Mesendoderm (in vitro differentiated cells): ENCODE measurements at regions not wholly inside any gene's neighbourhood (a gene's known extent, or its start where the extent isn't known, plus 50 kb on each side); places are given as distances from the start of the nearest gene placed in this dataset.
A peak's percentile ranks its signal among the peaks of the same experiment; 100 is the strongest.

ENCODE experiments used
- DNase-seq: peaks from one replicate; pipeline ENCODE4 v3.0.0; 2013
- H2AK5ac ChIP-seq: 2 replicates; pipeline ENCODE4 v1.6.1; 2013; ENCODE audit warnings: low read length, inconsistent platforms
- H2BK120ac ChIP-seq: 2 replicates; pipeline ENCODE4 v1.6.1; 2013; ENCODE audit warnings: low read depth, mild to moderate bottlenecking, low read length, moderate library complexity, mixed read lengths
- H2BK15ac ChIP-seq: replicated peaks from 2 replicates; pipeline ENCODE4 v1.6.1; 2013; ENCODE audit warnings: low read depth, mild to moderate bottlenecking, moderate library complexity
- H2BK5ac ChIP-seq: 2 replicates; pipeline ENCODE4 v1.6.1; 2013; ENCODE audit warnings: low read length, inconsistent platforms
- H3K18ac ChIP-seq: 2 replicates; pipeline ENCODE4 v1.6.1; 2013; ENCODE audit warnings: mild to moderate bottlenecking, low read length, mixed read lengths
- H3K23ac ChIP-seq: one replicate; pipeline ENCODE4 v1.6.1; 2013; ENCODE audit warnings: low read length
- H3K27ac ChIP-seq: 2 replicates; pipeline ENCODE4 v1.5.1; 2013; ENCODE audit warnings: low read depth, mild to moderate bottlenecking, inconsistent platforms, low read length, moderate library complexity
- H3K27me3 ChIP-seq: 2 replicates; pipeline ENCODE4 v1.6.1; 2013; ENCODE audit warnings: low read length, control low read depth, mild to moderate bottlenecking, inconsistent platforms; ENCODE audit not compliant: insufficient read depth, poor library complexity
- H3K36me3 ChIP-seq: 2 replicates; pipeline ENCODE4 v1.6.1; 2013; ENCODE audit warnings: low read length, inconsistent platforms; ENCODE audit not compliant: control insufficient read depth, insufficient read depth
- H3K4ac ChIP-seq: one replicate; pipeline ENCODE4 v1.6.1; 2013; ENCODE audit warnings: low read depth, mild to moderate bottlenecking, low read length, moderate library complexity
- H3K4me1 ChIP-seq: 2 replicates; pipeline ENCODE4 v1.6.1; 2013; ENCODE audit warnings: low read depth, low read length, inconsistent platforms; ENCODE audit not compliant: control insufficient read depth
- H3K4me2 ChIP-seq: 2 replicates; pipeline ENCODE4 v1.6.1; 2013; ENCODE audit warnings: low read length
- H3K4me3 ChIP-seq: 2 replicates; pipeline ENCODE4 v1.5.1; 2013; ENCODE audit warnings: mild to moderate bottlenecking, low read length
- H3K56ac ChIP-seq: one replicate; pipeline ENCODE4 v1.6.1; 2013; ENCODE audit warnings: low read length
- H3K79me1 ChIP-seq: 2 replicates; pipeline ENCODE4 v1.6.1; 2013; ENCODE audit warnings: low read length, inconsistent platforms
- H3K79me2 ChIP-seq: 2 replicates; pipeline ENCODE4 v1.6.1; 2013; ENCODE audit warnings: mild to moderate bottlenecking, low read length; ENCODE audit not compliant: control insufficient read depth, insufficient read depth
- H3K9ac ChIP-seq: 2 replicates; pipeline ENCODE4 v1.6.1; 2013; ENCODE audit warnings: low read length, inconsistent platforms
- H4K5ac ChIP-seq: one replicate; pipeline ENCODE4 v1.6.1; 2013; ENCODE audit warnings: low read length
- H4K8ac ChIP-seq: one replicate; pipeline ENCODE4 v1.6.1; 2013; ENCODE audit warnings: low read depth, mild to moderate bottlenecking, control low read depth, low read length, moderate library complexity
- WGBS: extraction: QIAGEN DNeasy Blood & Tissue Kit; methylation state at CpG from one replicate; pipeline ENCODE4 v1.1.7; 2013; ENCODE audit warnings: low lambda C conversion rate, missing lambda C conversion rate; ENCODE audit not compliant: insufficient coverage; ENCODE audit errors: extremely low coverage; 5-methylcytosine and 5-hydroxymethylcytosine counted together

DNA sequence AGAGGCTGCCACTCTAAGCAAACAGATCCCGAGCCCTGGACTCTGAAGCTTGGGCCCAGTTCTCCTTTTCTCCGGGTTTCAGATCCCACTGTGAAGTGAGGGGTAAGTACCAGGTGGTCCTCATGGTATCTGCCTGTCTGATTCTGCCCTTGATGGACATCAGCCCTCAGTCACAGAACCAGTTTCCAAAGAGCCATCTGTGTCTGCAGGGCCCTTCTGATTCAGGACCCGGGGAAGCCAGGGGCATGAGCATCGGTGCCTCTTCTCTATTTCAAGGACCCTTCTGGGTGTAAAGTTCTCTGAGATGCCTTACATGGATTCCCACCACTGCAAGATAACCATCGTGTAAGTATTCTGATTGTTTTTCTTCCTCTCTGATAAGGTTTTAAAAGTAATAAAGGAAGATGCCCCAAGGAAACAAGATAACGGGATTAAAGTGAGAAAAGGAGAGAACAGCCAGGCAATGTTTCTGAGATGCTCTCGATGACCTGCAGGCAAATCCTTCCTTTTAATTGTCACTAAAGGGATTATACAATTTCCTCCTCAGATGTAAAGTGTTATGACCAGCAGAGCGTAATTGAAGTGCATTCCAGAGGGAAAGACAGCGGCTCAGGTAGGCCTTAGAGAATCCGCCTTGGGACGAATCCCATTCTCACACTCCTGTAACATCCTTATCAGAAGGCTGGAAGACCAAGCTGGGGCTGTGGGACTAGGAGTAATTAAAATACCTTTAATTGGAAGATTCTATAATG is 924.3 kb downstream of the TBC1D22A start:
- H3K79me1 ChIP-seq: no peaks in the 10 kb centered on the region

DNA sequence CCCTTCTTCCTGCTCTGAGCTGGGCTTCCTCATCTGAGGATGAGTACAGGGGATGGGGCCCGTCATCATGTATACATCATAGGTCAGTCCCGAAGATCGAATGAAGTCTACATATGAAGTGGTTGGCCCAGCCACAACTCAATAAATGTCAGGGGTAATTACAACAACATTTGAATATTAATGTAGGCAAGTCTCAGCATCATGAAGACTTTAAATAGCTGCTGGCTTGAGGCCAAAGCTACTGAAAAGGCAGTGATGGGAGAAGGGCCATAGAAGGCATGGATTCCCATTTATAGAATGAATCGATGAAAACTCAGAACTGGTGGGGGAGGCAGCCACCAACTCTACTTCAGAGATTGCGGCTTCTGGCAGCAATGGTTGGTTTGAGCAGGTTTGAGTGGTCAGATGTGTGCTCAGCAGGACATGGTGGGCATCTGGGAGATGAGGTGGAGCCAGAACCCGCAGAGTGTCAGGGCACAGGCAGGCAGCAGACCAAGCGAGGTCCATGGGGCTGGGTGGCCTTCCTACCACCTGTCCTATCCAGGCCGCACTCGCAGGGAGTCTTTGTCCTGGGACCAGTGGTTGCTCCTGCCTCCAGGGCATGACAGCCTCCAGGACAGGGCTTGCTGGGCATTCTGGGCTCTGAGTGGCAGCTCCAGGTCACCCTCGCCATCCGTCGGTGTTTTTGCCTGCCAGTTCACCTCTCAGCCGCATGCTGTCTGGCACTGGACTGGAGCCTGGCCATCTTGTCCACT is 919.1 kb downstream of the TBC1D22A start:
- H2BK15ac ChIP-seq: no peak overlapping the region
- H3K4me1 ChIP-seq: peaks cover 16% of the 10 kb centered on the region
- no peak overlapping the region for H3K9ac ChIP-seq
- no peaks in the 10 kb centered on the region for H3K36me3 ChIP-seq
- WGBS: no CpG with 5 or more reads among the region's 13 CpGs
- no peak overlapping the region for H3K18ac ChIP-seq
- no peak overlapping the region for H4K8ac ChIP-seq
- H3K27me3 ChIP-seq: no peaks in the 10 kb centered on the region
- H3K23ac ChIP-seq: no peak overlapping the region
- H2AK5ac ChIP-seq: peak overlapping the region; percentile 93
- H3K4me2 ChIP-seq: no peak overlapping the region
- H3K79me1 ChIP-seq: no peaks in the 10 kb centered on the region
- no peaks in the 10 kb centered on the region for H3K79me2 ChIP-seq
- no peak overlapping the region for H4K5ac ChIP-seq
- H3K4me3 ChIP-seq: no peak overlapping the region
- no peak overlapping the region for H2BK120ac ChIP-seq
- no peak for DNase-seq
- peak overlapping the region; percentile 44 for H3K56ac ChIP-seq
- no peak overlapping the region for H3K27ac ChIP-seq
- no peak overlapping the region for H3K4ac ChIP-seq
- no peak overlapping the region for H2BK5ac ChIP-seq

More for the DNA sequence above, 924.3 kb downstream of the TBC1D22A start:
- Histone ChIP-seq H4K5ac (peak overlapping the region; percentile 53), H3K56ac (peak overlapping the region; percentile 75), H2BK15ac (no peak overlapping the region), H3K27me3 (no peaks in the 10 kb centered on the region), H2BK5ac (peak overlapping the region; percentile 97), H3K4me3 (no peak overlapping the region), H3K4ac (peak overlapping the region; percentile 88), H3K27ac (peak overlapping the region; percentile 75), H3K23ac (no peak overlapping the region), H3K18ac (peak overlapping the region; percentile 69), H2AK5ac (peak overlapping the region; percentile 72), H4K8ac (no peak overlapping the region), H2BK120ac (peak overlapping the region; percentile 95), H3K9ac (peak overlapping the region; percentile 28), H3K79me2 (no peaks in the 10 kb centered on the region), H3K4me2 (no peak overlapping the region), H3K4me1 (peaks cover 3% of the 10 kb centered on the region), H3K36me3 (no peaks in the 10 kb centered on the region)
- WGBS: no CpG with 5 or more reads among the region's 11 CpGs
- DNase-seq: peak; percentile 92

DNA sequence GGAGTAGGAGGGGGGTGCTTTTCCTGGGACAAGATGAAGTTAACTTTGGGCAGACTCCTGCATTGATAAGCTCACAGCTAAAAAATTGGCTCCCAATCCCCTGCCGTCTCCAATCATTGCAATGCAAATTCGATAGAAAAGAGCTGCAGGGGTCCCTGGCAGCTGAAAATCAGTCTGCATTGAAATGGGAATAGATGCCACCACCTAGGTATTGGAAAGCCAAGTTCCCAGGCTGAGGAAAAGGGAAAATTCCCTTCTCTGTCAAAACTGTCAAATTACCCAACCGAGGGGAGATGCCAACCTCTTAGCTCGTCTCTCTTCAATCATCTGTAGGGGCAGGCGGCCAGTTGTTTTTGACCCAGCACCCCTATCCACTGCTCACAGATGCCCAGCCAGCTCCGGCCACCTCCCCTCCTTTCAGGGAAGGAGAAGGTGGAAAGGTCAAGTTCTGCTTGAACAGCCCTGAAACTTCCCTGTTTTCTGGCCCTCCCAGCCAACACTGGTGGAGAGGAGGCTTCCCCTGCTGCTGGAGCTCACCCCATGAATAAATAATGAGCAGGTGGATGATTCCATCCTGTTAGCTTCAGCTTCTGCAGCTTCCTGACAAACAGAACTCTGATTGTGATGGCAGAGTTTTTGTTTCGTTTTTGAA is 916.3 kb downstream of the TBC1D22A start:
- Histone ChIP-seq H2BK5ac (peak overlapping the region; percentile 81), H3K27ac (peak overlapping the region; percentile 28)

DNA sequence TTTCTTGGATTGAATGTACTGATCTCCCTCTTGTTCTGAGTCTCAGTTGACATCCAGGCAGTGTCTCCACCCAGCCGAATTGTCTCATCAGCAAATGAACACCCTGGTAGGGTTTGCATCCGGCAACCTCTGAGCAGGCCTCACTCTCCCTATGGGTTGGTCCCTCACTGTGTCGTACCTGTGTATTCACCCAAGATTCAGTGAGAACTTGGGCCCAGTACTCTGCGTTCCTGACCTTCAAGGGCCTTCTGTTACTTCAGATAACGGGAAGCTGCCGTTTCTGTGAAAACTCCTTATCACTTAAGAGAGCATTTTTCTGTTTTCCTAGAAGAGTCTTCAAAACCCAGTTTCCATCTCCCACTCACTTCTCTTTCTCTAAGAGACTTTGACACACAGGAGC is 915.6 kb downstream of the TBC1D22A start:
- H3K4me1 ChIP-seq: peaks cover 13% of the 10 kb centered on the region
- H3K27ac ChIP-seq: peak overlapping the region; percentile 2
- no peak overlapping the region for H3K23ac ChIP-seq
- H2BK5ac ChIP-seq: peak overlapping the region; percentile 83
- H2BK15ac ChIP-seq: no peak overlapping the region
- peak overlapping the region; percentile 15 for H4K8ac ChIP-seq
- H3K56ac ChIP-seq: peak overlapping the region; percentile 59
- H3K79me1 ChIP-seq: no peaks in the 10 kb centered on the region
- no peak overlapping the region for H3K4ac ChIP-seq
- no peak overlapping the region for H3K4me2 ChIP-seq
- DNase-seq: no peak
- H3K27me3 ChIP-seq: no peaks in the 10 kb centered on the region
- no peak overlapping the region for H2BK120ac ChIP-seq
- no peaks in the 10 kb centered on the region for H3K79me2 ChIP-seq
- H3K18ac ChIP-seq: peak overlapping the region; percentile 8
- no peaks in the 10 kb centered on the region for H3K36me3 ChIP-seq
- H3K4me3 ChIP-seq: no peak overlapping the region
- peak overlapping the region; percentile 23 for H2AK5ac ChIP-seq
- H4K5ac ChIP-seq: peak overlapping the region; percentile 14
- H3K9ac ChIP-seq: no peak overlapping the region
- whole genome bisulfite sequencing: no CpG with 5 or more reads among the region's 6 CpGs

More for the DNA sequence above, 916.3 kb downstream of the TBC1D22A start:
- Histone ChIP-seq H3K27me3 (no peaks in the 10 kb centered on the region), H3K4me3 (no peak overlapping the region), H3K4ac (no peak overlapping the region), H3K9ac (peak overlapping the region; percentile 35), H3K56ac (peak overlapping the region; percentile 82), H3K18ac (no peak overlapping the region), H3K23ac (no peak overlapping the region), H2BK15ac (no peak overlapping the region), H4K5ac (no peak overlapping the region), H2BK120ac (peak overlapping the region; percentile 30), H3K4me2 (no peak overlapping the region), H3K36me3 (no peaks in the 10 kb centered on the region), H2AK5ac (peak overlapping the region; percentile 50), H3K79me2 (no peaks in the 10 kb centered on the region), H3K4me1 (peaks cover 13% of the 10 kb centered on the region), H3K79me1 (no peaks in the 10 kb centered on the region), H4K8ac (no peak overlapping the region)
- no CpG with 5 or more reads among the region's 7 CpGs for WGBS
- DNase-seq: peak; percentile 24

DNA sequence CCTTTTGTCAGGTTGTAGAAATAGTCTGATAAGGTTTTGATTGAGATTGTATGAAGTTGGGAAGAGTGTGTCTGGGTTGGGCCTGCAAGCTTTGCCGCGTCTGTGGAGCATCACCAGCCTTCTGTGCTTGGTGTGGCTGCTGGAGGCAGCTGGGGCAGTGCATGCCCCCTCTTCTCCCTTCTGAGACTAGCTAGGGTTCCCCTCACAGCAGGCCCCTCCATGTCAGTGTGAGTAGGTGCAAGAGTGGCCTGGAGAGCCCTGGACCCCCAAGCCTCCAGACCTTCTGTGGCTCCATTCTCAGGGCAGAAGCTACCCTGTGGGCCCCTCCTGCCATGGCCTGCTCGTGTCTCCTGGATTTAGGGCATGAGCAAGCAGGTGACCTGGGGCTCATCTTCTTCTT is 914.2 kb downstream of the TBC1D22A start:
- no peaks in the 10 kb centered on the region for H3K36me3 ChIP-seq
- no peak overlapping the region for H4K8ac ChIP-seq
- no peak overlapping the region for H2AK5ac ChIP-seq
- no peaks in the 10 kb centered on the region for H3K79me2 ChIP-seq
- peaks cover 13% of the 10 kb centered on the region for H3K4me1 ChIP-seq
- H2BK15ac ChIP-seq: no peak overlapping the region
- no peak overlapping the region for H3K27ac ChIP-seq
- H2BK5ac ChIP-seq: no peak overlapping the region
- H2BK120ac ChIP-seq: no peak overlapping the region
- H3K18ac ChIP-seq: no peak overlapping the region
- H3K56ac ChIP-seq: peak overlapping the region; percentile 27
- H4K5ac ChIP-seq: no peak overlapping the region
- no peak overlapping the region for H3K4me3 ChIP-seq
- WGBS: no CpG with 5 or more reads among the region's 3 CpGs
- H3K23ac ChIP-seq: no peak overlapping the region
- DNase-seq: no peak
- no peak overlapping the region for H3K9ac ChIP-seq
- no peak overlapping the region for H3K4me2 ChIP-seq
- no peaks in the 10 kb centered on the region for H3K79me1 ChIP-seq
- no peaks in the 10 kb centered on the region for H3K27me3 ChIP-seq
- H3K4ac ChIP-seq: no peak overlapping the region
